IMR-90 (cell line): ENCODE measurements at regions not wholly inside any gene's neighbourhood (a gene's known extent, or its start where the extent isn't known, plus 50 kb on each side); places are given as distances from the start of the nearest gene placed in this dataset.

Experiments
- CEBPB ChIP-seq: IDR thresholded peaks from 2 replicates; pipeline ENCODE4 v1.6.1; 2012; ENCODE audit warnings: low read depth, low read length, improper control_type of control experiment
- RAD21 ChIP-seq: IDR thresholded peaks from 2 replicates; pipeline ENCODE4 v1.6.1; 2012; ENCODE audit warnings: low read length, improper control_type of control experiment
- TF ChIP-seq, protein P1 (sequence below): conservative IDR thresholded peaks from 2 replicates; pipeline ENCODE4 v1.5.1; 2012; ENCODE audit warnings: mild to moderate bottlenecking, low read depth, low read length, improper control_type of control experiment

DNA sequence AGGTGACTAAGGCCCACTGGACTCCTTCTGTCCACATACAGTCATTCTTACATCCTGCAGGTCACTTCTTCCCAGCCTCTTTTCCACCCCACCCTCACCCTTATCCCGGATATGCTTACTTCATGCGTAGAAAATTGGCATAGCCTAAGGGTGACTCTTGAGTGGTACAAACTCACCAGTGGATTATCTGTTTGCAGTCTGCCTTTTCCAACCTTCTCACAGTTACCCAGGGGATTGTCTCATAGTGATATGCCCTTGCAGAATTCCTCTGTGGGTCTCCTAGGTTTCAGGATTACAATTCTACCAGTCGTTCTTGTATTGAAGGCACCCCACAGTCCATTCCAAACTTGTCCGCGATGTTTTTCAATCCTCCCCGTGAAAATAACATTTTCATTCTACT, 752.9 kb upstream of the HS6ST1 start:
- TF ChIP-seq, protein P1, sequence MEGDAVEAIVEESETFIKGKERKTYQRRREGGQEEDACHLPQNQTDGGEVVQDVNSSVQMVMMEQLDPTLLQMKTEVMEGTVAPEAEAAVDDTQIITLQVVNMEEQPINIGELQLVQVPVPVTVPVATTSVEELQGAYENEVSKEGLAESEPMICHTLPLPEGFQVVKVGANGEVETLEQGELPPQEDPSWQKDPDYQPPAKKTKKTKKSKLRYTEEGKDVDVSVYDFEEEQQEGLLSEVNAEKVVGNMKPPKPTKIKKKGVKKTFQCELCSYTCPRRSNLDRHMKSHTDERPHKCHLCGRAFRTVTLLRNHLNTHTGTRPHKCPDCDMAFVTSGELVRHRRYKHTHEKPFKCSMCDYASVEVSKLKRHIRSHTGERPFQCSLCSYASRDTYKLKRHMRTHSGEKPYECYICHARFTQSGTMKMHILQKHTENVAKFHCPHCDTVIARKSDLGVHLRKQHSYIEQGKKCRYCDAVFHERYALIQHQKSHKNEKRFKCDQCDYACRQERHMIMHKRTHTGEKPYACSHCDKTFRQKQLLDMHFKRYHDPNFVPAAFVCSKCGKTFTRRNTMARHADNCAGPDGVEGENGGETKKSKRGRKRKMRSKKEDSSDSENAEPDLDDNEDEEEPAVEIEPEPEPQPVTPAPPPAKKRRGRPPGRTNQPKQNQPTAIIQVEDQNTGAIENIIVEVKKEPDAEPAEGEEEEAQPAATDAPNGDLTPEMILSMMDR: no peak
- TF ChIP-seq CEBPB: no peak
- TF ChIP-seq RAD21: no peak
